ENCODE measurements at regions not wholly inside any gene's neighbourhood (a gene's known extent, or its start where the extent isn't known, plus 50 kb on each side); places are given as distances from the start of the nearest gene placed in this dataset.

DNA sequence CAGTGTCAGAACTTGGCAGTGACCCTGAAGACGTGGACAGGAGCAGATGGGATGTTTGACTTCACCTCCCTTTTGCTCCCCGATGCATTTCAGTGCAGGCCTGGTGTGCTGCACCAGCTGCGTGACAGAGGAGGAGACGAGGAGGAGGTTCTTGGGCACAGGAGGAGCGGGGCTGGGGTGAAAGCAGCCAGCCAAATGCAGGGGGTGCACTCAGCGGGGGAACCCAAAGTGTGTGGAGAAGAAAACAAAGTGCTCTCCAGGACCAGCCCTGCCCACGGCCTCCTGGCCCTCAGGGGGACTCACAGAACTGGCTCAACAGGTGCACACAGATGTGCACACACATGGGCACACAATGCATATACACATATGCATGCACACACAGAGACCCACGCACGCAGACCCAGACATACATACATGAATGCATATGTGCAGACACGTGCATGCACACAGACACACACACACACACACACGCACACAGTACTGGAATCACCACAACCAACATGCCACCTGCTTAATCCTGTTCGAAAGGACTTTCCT lies 91.7 kb upstream of the SFSWAP start:
- intact Hi-C loops (cut with micrococcal nuclease): no loop called here
- H3K9me3 Mint-ChIP-seq (ENCODE audit: unreplicated experiment): no peaks in the 10 kb centered on the region
- H3K27me3 Mint-ChIP-seq (ENCODE audit: insufficient read depth, unreplicated experiment): peaks cover 50% of the 10 kb centered on the region
- H3K4me1 Mint-ChIP-seq (ENCODE audit: insufficient read depth, unreplicated experiment): no peaks in the 10 kb centered on the region
- CTCF ChIA-PET: no interaction called here
- no peak overlapping the region for H3K4me3 Mint-ChIP-seq (ENCODE audit: unreplicated experiment)
- TF ChIP-seq CTCF (IDR thresholded peaks at IDR 0.05; ENCODE audit: unreplicated experiment): no peak
- POLR2A ChIA-PET: no interaction called here
- no peak overlapping the region for H3K27ac Mint-ChIP-seq (ENCODE audit: low read depth, unreplicated experiment)
- DNase-seq (ENCODE audit: unreplicated experiment): no peak
- no peaks in the 10 kb centered on the region for H3K36me3 Mint-ChIP-seq (ENCODE audit: insufficient read depth, unreplicated experiment)
- BruUV-seq (replicated peaks): no TSS peak

GRCh38 chr12:131619736-131620506 lies 91.0 kb upstream of the SFSWAP start:
- Mint-ChIP-seq H3K4me3 (ENCODE audit: unreplicated experiment) (no peak overlapping the region), H3K36me3 (ENCODE audit: insufficient read depth, unreplicated experiment) (no peaks in the 10 kb centered on the region), H3K27ac (ENCODE audit: low read depth, unreplicated experiment) (no peak overlapping the region), H3K9me3 (ENCODE audit: unreplicated experiment) (no peaks in the 10 kb centered on the region), H3K4me1 (ENCODE audit: insufficient read depth, unreplicated experiment) (no peaks in the 10 kb centered on the region), H3K27me3 (ENCODE audit: insufficient read depth, unreplicated experiment) (peaks cover 45% of the 10 kb centered on the region)
- POLR2A ChIA-PET: no interaction called here
- no peak for TF ChIP-seq CTCF (IDR thresholded peaks at IDR 0.05; ENCODE audit: unreplicated experiment)
- CTCF ChIA-PET: interaction anchor here (0.6 to 0.7 kb wide), 2 partner anchors 638 to 922 kb away, joined by 3 read pairs; no protein-coding TSS in a partner anchor
- intact Hi-C loops (cut with micrococcal nuclease): no loop called here
- DNase-seq (ENCODE audit: unreplicated experiment): no peak
- no TSS peak for BruUV-seq (replicated peaks)

GRCh38 chr12:131620520-131620919 lies 90.4 kb upstream of the SFSWAP start:
- intact Hi-C loops (cut with micrococcal nuclease): no loop called here
- BruUV-seq (replicated peaks): no TSS peak
- peaks cover 39% of the 10 kb centered on the region for H3K27me3 Mint-ChIP-seq (ENCODE audit: insufficient read depth, unreplicated experiment)
- TF ChIP-seq CTCF (IDR thresholded peaks at IDR 0.05; ENCODE audit: unreplicated experiment): no peak
- H3K4me3 Mint-ChIP-seq (ENCODE audit: unreplicated experiment): no peak overlapping the region
- no peaks in the 10 kb centered on the region for H3K4me1 Mint-ChIP-seq (ENCODE audit: insufficient read depth, unreplicated experiment)
- no peaks in the 10 kb centered on the region for H3K9me3 Mint-ChIP-seq (ENCODE audit: unreplicated experiment)
- POLR2A ChIA-PET: no interaction called here
- no peak for DNase-seq (ENCODE audit: unreplicated experiment)
- H3K27ac Mint-ChIP-seq (ENCODE audit: low read depth, unreplicated experiment): no peak overlapping the region
- CTCF ChIA-PET: interaction anchor here (0.6 to 0.7 kb wide), 2 partner anchors 638 to 923 kb away, joined by 3 read pairs; no protein-coding TSS in a partner anchor
- H3K36me3 Mint-ChIP-seq (ENCODE audit: insufficient read depth, unreplicated experiment): no peaks in the 10 kb centered on the region

GRCh38 chr12:131620946-131621681 lies 89.8 kb upstream of the SFSWAP start:
- TF ChIP-seq CTCF (IDR thresholded peaks at IDR 0.05; ENCODE audit: unreplicated experiment): no peak
- peaks cover 3% of the 10 kb centered on the region for H3K4me1 Mint-ChIP-seq (ENCODE audit: insufficient read depth, unreplicated experiment)
- no peak overlapping the region for H3K4me3 Mint-ChIP-seq (ENCODE audit: unreplicated experiment)
- no peak for DNase-seq (ENCODE audit: unreplicated experiment)
- CTCF ChIA-PET: interaction anchor here (0.6 to 0.7 kb wide), 2 partner anchors 639 to 923 kb away, joined by 3 read pairs; no protein-coding TSS in a partner anchor
- intact Hi-C loops (cut with micrococcal nuclease): no loop called here
- BruUV-seq (replicated peaks): no TSS peak
- no peak overlapping the region for H3K27ac Mint-ChIP-seq (ENCODE audit: low read depth, unreplicated experiment)
- H3K9me3 Mint-ChIP-seq (ENCODE audit: unreplicated experiment): no peaks in the 10 kb centered on the region
- H3K36me3 Mint-ChIP-seq (ENCODE audit: insufficient read depth, unreplicated experiment): no peaks in the 10 kb centered on the region
- peaks cover 33% of the 10 kb centered on the region for H3K27me3 Mint-ChIP-seq (ENCODE audit: insufficient read depth, unreplicated experiment)
- POLR2A ChIA-PET: no interaction called here

Data from MCF 10A (cell line).